ENCODE measurements at regions not wholly inside any gene's neighbourhood (a gene's known extent, or its start where the extent isn't known, plus 50 kb on each side); places are given as distances from the start of the nearest gene placed in this dataset.
"Not testable (repeated sequence)": the region's sequence is repeated elsewhere in the genome, so short reads cannot be mapped to it uniquely, and the experiment has no call there.

GRCh38 chr6:27669295-27669623, 196.4 kb upstream of the ZNF184 start:
- no peaks in the 10 kb centered on the region for H3K36me3 ChIP-seq (ENCODE audit: control insufficient read depth, insufficient read depth, low read length)
- CTCF ChIA-PET, result interaction anchor here (1.6 kb wide), 1 partner anchor 9 kb away, joined by 6 read pairs; no protein-coding TSS in a partner anchor
- TF ChIP-seq CTCF (IDR thresholded peaks at IDR 0.05; ENCODE audit: insufficient read depth, low read depth, low read length), result no peak
- DNase-seq (ENCODE audit: low read depth), result no peak
- POLR2A ChIA-PET, result no interaction called here
- H3K27me3 ChIP-seq (ENCODE audit: control insufficient read depth, insufficient read depth, low read length), result peaks cover 2% of the 10 kb centered on the region
- 0 out of 2 replicates have a peak overlapping the region, but pooled peaks have one; percentile 0 for H3K4me3 ChIP-seq (ENCODE audit: low read depth, low read length)

DNA sequence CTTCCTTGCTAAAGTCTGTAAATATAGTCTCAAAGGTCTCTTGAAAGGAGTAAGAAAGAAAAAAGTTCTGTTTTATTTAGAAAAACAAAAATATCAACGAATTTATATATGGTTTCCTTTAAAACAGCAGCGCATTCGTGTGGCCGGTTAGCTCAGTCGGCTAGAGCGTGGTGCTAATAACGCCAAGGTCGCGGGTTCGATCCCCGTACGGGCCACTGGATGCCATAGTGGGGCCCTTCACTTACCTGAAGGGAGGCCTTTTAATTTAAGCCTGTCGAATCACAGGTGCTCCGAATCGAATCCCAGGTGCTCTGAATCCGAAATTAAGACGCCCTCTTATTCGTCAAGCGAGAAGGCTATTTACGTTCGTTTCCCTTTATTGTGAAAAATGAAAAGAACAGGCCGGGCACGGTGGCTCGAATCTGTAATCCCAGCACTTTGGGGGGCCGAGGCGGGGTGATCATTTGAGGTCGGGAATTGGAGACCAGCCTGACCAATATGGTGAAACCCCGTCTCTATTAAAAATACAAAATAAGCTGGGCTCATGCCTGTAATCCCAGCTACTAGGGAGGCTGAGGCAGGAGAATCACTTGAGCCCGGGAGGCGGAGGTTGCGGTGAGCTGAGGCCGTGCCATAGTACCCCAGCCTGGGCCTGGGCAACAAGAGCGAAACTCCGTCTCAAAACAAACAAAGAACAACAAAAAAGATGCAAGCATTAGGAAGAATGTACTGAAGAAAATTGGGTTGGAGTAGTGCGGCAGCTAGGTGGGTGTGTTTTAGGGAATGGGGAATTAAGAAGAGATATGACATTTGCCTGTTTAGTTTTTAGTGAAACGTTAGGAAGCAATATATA, 195.8 kb upstream of the ZNF184 start:
- ChIA-PET CTCF (interaction anchor here (0.6 to 1.6 kb wide), 2 partner anchors 8 to 12 kb away, joined by 3 to 6 read pairs; no protein-coding TSS in a partner anchor), POLR2A (no interaction called here)
- TF ChIP-seq CTCF (IDR thresholded peaks at IDR 0.05; ENCODE audit: insufficient read depth, low read depth, low read length), result no peak
- Histone ChIP-seq H3K36me3 (ENCODE audit: control insufficient read depth, insufficient read depth, low read length) (no peaks in the 10 kb centered on the region), H3K4me3 (ENCODE audit: low read depth, low read length) (0 out of 2 replicates have a peak overlapping the region, but pooled peaks have one; percentile 0), H3K27me3 (ENCODE audit: control insufficient read depth, insufficient read depth, low read length) (peaks cover 2% of the 10 kb centered on the region)
- DNase-seq (ENCODE audit: low read depth), result no peak

DNA sequence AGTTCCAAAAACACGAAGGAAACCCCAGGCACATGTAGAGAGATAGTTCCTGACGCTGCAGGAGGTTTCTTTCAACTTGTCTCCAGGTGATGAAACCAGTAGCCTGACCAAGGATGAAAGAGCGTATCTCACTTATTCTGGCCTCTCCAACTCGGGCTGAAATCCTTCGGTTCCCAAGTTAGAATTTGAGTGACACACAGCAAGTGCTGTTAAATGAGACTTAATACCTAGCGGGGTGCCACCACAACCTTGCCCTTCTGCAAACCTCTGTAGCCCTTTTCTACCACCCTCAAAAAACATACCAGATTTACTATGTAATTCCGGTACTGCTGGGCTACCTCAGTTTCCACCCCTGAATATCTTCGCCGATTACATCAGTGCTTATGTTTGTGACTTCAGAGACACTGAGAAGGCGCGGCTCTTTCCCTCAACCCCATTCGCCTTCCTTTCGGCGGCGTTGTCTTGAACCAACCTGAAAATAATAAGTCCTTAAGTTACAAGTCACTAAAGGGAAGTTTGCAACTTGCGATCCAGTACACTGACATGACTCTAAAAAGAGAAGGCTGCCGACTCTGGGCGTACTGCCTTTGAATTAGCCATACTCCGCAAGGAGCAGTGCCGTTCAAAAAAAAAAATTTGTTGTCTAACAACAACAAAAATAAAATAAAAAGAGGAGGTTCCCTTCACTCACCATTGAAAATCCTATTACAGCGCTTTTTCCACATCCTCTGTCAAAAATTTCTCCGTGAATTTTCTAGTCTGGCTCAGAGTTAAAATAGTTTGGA, 194.9 kb upstream of the ZNF184 start:
- peaks cover 2% of the 10 kb centered on the region for H3K27me3 ChIP-seq (ENCODE audit: control insufficient read depth, insufficient read depth, low read length)
- no peak for DNase-seq (ENCODE audit: low read depth)
- H3K36me3 ChIP-seq (ENCODE audit: control insufficient read depth, insufficient read depth, low read length), result no peaks in the 10 kb centered on the region
- peak overlapping the region; percentile 17; the same call in 1 of the 2 replicates for H3K4me3 ChIP-seq (ENCODE audit: low read depth, low read length)
- no peak for TF ChIP-seq CTCF (IDR thresholded peaks at IDR 0.05; ENCODE audit: insufficient read depth, low read depth, low read length)
- CTCF ChIA-PET, result interaction anchor here (0.6 kb wide), 1 partner anchor 11 kb away, joined by 3 read pairs; no protein-coding TSS in a partner anchor
- POLR2A ChIA-PET, result no interaction called here

DNA sequence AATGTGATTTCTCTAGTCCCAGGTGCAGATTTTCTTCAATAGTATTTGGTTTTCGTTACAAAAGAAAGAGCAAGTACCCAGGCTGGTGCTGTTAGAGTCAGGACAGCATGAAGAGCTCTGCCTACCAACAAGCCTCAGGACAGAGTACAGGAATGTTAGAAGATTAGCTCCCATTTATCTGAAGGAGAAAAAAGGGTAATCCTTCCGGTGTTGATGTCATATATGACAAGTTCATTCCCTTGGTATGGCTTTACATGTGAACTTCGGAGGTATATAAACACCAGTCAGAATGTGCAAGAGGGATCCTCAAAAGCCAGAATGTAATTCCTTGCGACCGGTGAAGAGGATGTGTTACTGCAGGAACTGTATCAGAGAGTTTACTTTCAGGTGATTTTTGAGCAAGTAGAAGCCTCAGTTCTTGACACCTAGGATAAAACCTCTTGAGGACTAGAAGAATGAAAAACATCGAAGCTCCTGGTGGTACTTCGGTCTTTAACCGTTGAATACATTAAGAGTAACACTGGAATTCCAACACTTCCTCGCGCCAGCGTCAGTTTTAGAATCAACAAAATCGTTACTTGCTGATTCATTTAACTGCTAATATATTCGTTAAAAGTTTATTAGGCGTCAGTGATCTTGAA, 194.2 kb upstream of the ZNF184 start:
- ChIA-PET CTCF (no interaction called here), POLR2A (no interaction called here)
- Histone ChIP-seq H3K36me3 (ENCODE audit: control insufficient read depth, insufficient read depth, low read length) (no peaks in the 10 kb centered on the region), H3K27me3 (ENCODE audit: control insufficient read depth, insufficient read depth, low read length) (peaks cover 2% of the 10 kb centered on the region), H3K4me3 (ENCODE audit: low read depth, low read length) (no peak overlapping the region)
- DNase-seq (ENCODE audit: low read depth), result no peak
- no peak for TF ChIP-seq CTCF (IDR thresholded peaks at IDR 0.05; ENCODE audit: insufficient read depth, low read depth, low read length)

GRCh38 chr6:27662769-27663168, 189.9 kb upstream of the ZNF184 start:
- ChIA-PET POLR2A (no interaction called here), CTCF (no interaction called here)
- no peak for TF ChIP-seq CTCF (IDR thresholded peaks at IDR 0.05; ENCODE audit: insufficient read depth, low read depth, low read length)
- Histone ChIP-seq H3K36me3 (ENCODE audit: control insufficient read depth, insufficient read depth, low read length) (no peaks in the 10 kb centered on the region), H3K27me3 (ENCODE audit: control insufficient read depth, insufficient read depth, low read length) (peaks cover 2% of the 10 kb centered on the region), H3K4me3 (ENCODE audit: low read depth, low read length) (no peak overlapping the region)
- DNase-seq (ENCODE audit: low read depth), result no peak

- POLR2A ChIA-PET, result not testable (repeated sequence)
Observed at GRCh38 chr6:27662212-27662611, 189.3 kb upstream of the ZNF184 start.

DNA sequence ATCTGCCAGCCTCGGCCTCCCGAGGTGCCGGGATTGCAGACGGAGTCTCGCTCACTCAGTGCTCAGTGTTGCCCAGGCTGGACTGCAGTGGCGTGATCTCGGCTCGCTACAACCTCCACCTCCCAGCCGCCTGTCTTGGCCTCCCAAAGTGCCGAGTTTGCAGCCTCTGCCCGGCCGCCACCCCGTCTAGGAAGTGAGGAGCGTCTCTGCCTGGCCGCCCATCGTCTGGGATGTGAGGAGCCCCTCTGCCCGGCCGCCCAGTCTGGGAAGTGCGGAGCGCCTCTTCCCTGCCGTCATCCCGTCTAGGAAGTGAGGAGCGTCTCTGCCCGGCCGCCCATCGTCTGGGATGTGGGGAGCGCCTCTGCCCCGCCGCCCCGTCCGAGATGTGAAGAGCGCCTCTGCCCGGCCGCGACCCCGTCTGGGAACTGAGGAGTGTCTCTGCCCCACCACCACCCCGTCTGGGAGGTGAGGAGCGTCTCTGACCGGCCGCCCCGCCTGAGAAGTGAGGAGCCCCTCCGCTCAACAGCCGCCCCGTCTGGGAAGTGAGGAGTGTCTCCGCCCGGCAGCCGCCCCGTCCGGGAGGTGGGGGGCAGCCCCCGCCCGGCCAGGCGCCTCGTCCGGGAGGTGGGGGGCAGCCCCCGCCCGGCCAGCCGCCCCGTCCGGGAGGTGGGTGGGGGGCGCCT, 180.4 kb upstream of the ZNF184 start:
- POLR2A ChIA-PET; H3K4me3 ChIP-seq (ENCODE audit: low read depth, low read length); CTCF ChIA-PET; DNase-seq (ENCODE audit: low read depth); H3K36me3 ChIP-seq (ENCODE audit: control insufficient read depth, insufficient read depth, low read length); H3K27me3 ChIP-seq (ENCODE audit: control insufficient read depth, insufficient read depth, low read length): not testable (repeated sequence)

More at GRCh38 chr6:27662212-27662611, 189.3 kb upstream of the ZNF184 start:
- H3K4me3 ChIP-seq (ENCODE audit: low read depth, low read length); H3K27me3 ChIP-seq (ENCODE audit: control insufficient read depth, insufficient read depth, low read length); CTCF ChIA-PET; DNase-seq (ENCODE audit: low read depth); H3K36me3 ChIP-seq (ENCODE audit: control insufficient read depth, insufficient read depth, low read length): not testable (repeated sequence)
